Neural progenitor cell (in vitro differentiated cells): ENCODE measurements at regions not wholly inside any gene's neighbourhood (a gene's known extent, or its start where the extent isn't known, plus 50 kb on each side); places are given as distances from the start of the nearest gene placed in this dataset.

Experiments used
- DNase-seq: peaks from one replicate; pipeline ENCODE4 v3.0.0-alpha.2; 2016; ENCODE audit warnings: low spot score
- H2AFZ ChIP-seq: fragments of 200-600 bp; sonication (generic); replicated peaks from 2 replicates; pipeline ENCODE4 v1.6.1; 2016; ENCODE audit warnings: antibody characterized with exemption
- H3F3A ChIP-seq: fragments of 200-600 bp; sonication (generic); 2 replicates; pipeline ENCODE4 v1.6.1; 2016; ENCODE audit warnings: antibody characterized with exemption, low read depth
- H3K27ac ChIP-seq: fragments of 200-600 bp; sonication (generic); 2 replicates; pipeline ENCODE4 v1.5.1; 2016; ENCODE audit warnings: mild to moderate bottlenecking
- H3K27me3 ChIP-seq: fragments of 200-600 bp; sonication (generic); 2 replicates; pipeline ENCODE4 v1.6.1; 2016; ENCODE audit warnings: mild to moderate bottlenecking, moderate library complexity
- H3K36me3 ChIP-seq: fragments of 200-600 bp; sonication (generic); 2 replicates; pipeline ENCODE4 v1.5.1; 2016
- H3K4me1 ChIP-seq: fragments of 200-600 bp; sonication (generic); 2 replicates; pipeline ENCODE4 v1.6.1; 2016; ENCODE audit warnings: mixed run types
- H3K4me2 ChIP-seq: fragments of 200-600 bp; sonication (generic); 2 replicates; pipeline ENCODE4 v1.6.1; 2016
- H3K4me3 ChIP-seq: fragments of 200-600 bp; sonication (generic); 2 replicates; pipeline ENCODE4 v1.5.1; 2016
- H3K79me2 ChIP-seq: fragments of 200-600 bp; sonication (generic); 2 replicates; pipeline ENCODE4 v1.6.1; 2016; ENCODE audit warnings: low read depth
- H3K9ac ChIP-seq: fragments of 200-600 bp; sonication (generic); 2 replicates; pipeline ENCODE4 v1.6.1; 2016
- H3K9me3 ChIP-seq: fragments of 200-600 bp; sonication (generic); 2 replicates; pipeline ENCODE4 v1.5.1; 2016; ENCODE audit warnings: low read depth
- H4K20me1 ChIP-seq: fragments of 200-600 bp; sonication (generic); 2 replicates; pipeline ENCODE4 v1.6.1; 2016; ENCODE audit warnings: low read depth
- H3K27ac Mint-ChIP-seq: 3 replicates; pipeline ENCODE4 v1.8.0; 2021; ENCODE audit warnings: mixed read lengths
- H3K27me3 Mint-ChIP-seq: 2 replicates; pipeline ENCODE4 v1.8.0; 2022; ENCODE audit warnings: low read depth, mild to moderate bottlenecking, inconsistent platforms, moderate library complexity, mixed read lengths; ENCODE audit not compliant: insufficient read depth
- H3K36me3 Mint-ChIP-seq: 3 replicates; pipeline ENCODE4 v1.8.0; 2021; ENCODE audit warnings: mixed read lengths
- H3K4me1 Mint-ChIP-seq: 3 replicates; pipeline ENCODE4 v1.8.0; 2021; ENCODE audit warnings: mixed read lengths
- H3K4me3 Mint-ChIP-seq: 3 replicates; pipeline ENCODE4 v1.8.0; 2021; ENCODE audit warnings: mild to moderate bottlenecking, moderate library complexity, mixed read lengths
- H3K9me3 Mint-ChIP-seq: 3 replicates; pipeline ENCODE4 v1.8.0; 2020; ENCODE audit warnings: mixed read lengths
- CTCF ChIP-seq: fragments of 200-600 bp; sonication (generic); IDR thresholded peaks from 2 replicates; pipeline ENCODE4 v1.5.1; 2017; ENCODE audit warnings: antibody characterized with exemption, mild to moderate bottlenecking
- EZH2 ChIP-seq: fragments of 200-600 bp; sonication (generic); IDR thresholded peaks from 2 replicates; pipeline ENCODE4 v1.6.1; 2017; ENCODE audit warnings: antibody characterized with exemption, mild to moderate bottlenecking, moderate library complexity
- EZH2phosphoT487 ChIP-seq: fragments of 200-600 bp; sonication (generic); IDR thresholded peaks from 2 replicates; pipeline ENCODE4 v1.6.1; 2017; ENCODE audit warnings: antibody characterized with exemption

DNA sequence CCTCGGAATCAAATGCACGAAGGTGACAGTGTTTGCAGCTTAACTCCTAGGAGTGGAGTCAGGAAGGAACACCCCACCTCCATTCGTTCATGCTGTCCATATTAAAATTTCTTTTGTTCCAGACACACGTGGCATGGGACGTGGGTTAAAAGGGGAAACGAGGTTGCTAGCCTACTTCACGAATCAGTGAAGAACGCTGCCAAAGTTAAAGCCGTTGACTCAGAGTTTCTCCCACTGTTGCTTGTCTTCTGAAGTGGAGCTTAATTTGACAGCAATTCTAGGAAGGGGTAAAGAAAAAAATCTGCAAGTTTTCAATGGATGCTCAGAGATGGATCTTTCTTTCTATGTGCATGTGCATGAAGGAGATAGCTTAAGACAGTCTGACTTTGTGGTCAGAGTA is 499.1 kb downstream of the CD83 start:
- Mint-ChIP-seq H3K27me3 (peaks cover 8% of the 10 kb centered on the region), H3K36me3 (peaks cover 8% of the 10 kb centered on the region), H3K4me1 (peaks cover 42% of the 10 kb centered on the region), H3K9me3 (peaks cover 19% of the 10 kb centered on the region), H3K27ac (no peak overlapping the region), H3K4me3 (no peak overlapping the region)
- H3K9me3 ChIP-seq = no peaks in the 10 kb centered on the region
- no peak for DNase-seq
- no peaks in the 10 kb centered on the region for H3K27me3 ChIP-seq
- no peaks in the 10 kb centered on the region for H3F3A ChIP-seq
- H3K4me1 ChIP-seq = peaks cover 13% of the 10 kb centered on the region
- no peak overlapping the region for H2AFZ ChIP-seq
- no peaks in the 10 kb centered on the region for H3K79me2 ChIP-seq
- H4K20me1 ChIP-seq = no peaks in the 10 kb centered on the region
- no peak overlapping the region for H3K4me3 ChIP-seq
- TF ChIP-seq EZH2 = no peak
- TF ChIP-seq CTCF = no peak
- TF ChIP-seq EZH2phosphoT487 = no peak
- H3K9ac ChIP-seq = no peak overlapping the region
- no peak overlapping the region for H3K27ac ChIP-seq
- no peak overlapping the region for H3K4me2 ChIP-seq
- no peaks in the 10 kb centered on the region for H3K36me3 ChIP-seq

GRCh38 chr6:14618759-14619418 is 501.3 kb downstream of the CD83 start:
- Histone ChIP-seq H3K9ac (no peak overlapping the region), H4K20me1 (no peaks in the 10 kb centered on the region), H3K27me3 (no peaks in the 10 kb centered on the region), H3K36me3 (no peaks in the 10 kb centered on the region), H3K4me2 (no peak overlapping the region), H3F3A (no peaks in the 10 kb centered on the region), H3K79me2 (no peaks in the 10 kb centered on the region), H3K27ac (no peak overlapping the region), H3K9me3 (no peaks in the 10 kb centered on the region), H3K4me3 (no peak overlapping the region), H3K4me1 (peaks cover 22% of the 10 kb centered on the region), H2AFZ (no peak overlapping the region)
- Mint-ChIP-seq H3K27me3 (peaks cover 15% of the 10 kb centered on the region), H3K27ac (no peak overlapping the region), H3K36me3 (peaks cover 8% of the 10 kb centered on the region), H3K4me3 (no peak overlapping the region), H3K4me1 (peaks cover 57% of the 10 kb centered on the region), H3K9me3 (peaks cover 17% of the 10 kb centered on the region)
- no peak for DNase-seq
- TF ChIP-seq EZH2phosphoT487 = no peak
- no peak for TF ChIP-seq EZH2

DNA sequence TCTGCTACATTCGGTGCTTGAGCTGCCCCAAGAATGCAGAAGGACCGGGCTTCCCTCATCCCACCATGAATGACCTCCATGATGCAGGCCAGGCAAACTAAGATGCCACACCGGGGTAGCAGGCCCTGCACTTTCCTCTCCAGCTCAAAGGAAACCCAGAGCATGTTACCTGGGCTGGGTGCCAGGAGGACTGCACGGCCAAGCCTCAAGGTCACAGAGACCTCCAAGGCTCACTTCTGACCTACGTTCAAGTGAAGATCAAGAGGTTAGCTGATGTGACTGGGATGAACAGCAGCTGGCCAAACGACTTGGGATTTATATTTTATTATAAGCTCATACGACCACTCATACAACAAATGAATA is 501.8 kb downstream of the CD83 start:
- DNase-seq = no peak
- Histone ChIP-seq H3K79me2 (no peaks in the 10 kb centered on the region), H3K4me2 (no peak overlapping the region), H3K9me3 (no peaks in the 10 kb centered on the region), H3K27me3 (no peaks in the 10 kb centered on the region), H3K36me3 (no peaks in the 10 kb centered on the region), H3K27ac (no peak overlapping the region), H2AFZ (no peak overlapping the region), H4K20me1 (no peaks in the 10 kb centered on the region), H3K4me3 (no peak overlapping the region), H3K9ac (no peak overlapping the region), H3F3A (no peaks in the 10 kb centered on the region), H3K4me1 (peaks cover 22% of the 10 kb centered on the region)
- Mint-ChIP-seq H3K27ac (no peak overlapping the region), H3K36me3 (peaks cover 8% of the 10 kb centered on the region), H3K4me1 (peaks cover 60% of the 10 kb centered on the region), H3K9me3 (peaks cover 17% of the 10 kb centered on the region), H3K27me3 (peaks cover 19% of the 10 kb centered on the region), H3K4me3 (no peak overlapping the region)
- TF ChIP-seq EZH2phosphoT487 = no peak

DNA sequence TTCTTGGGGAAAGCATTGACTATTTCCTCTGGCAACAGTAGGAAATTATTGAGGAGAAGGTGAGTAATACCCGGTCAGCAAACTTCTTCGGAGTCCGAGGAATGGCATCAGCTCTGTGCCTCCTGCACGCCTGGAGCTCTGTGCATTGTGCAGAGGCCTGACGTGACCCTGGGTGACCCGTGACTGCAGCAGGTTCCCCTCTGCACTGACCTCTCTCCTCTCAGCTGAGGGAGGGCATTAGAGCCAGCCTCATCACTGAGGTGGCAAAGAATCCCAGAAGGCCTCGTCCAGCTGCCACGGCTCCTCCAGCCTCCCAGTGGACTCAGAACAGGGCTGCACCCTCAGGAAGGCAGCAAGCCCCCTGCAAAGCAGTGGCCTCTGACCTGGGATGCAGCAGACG is 502.9 kb downstream of the CD83 start:
- Mint-ChIP-seq H3K4me3 (peak overlapping the region; percentile 14), H3K36me3 (peaks cover 4% of the 10 kb centered on the region), H3K4me1 (peaks cover 65% of the 10 kb centered on the region), H3K27me3 (peaks cover 19% of the 10 kb centered on the region), H3K9me3 (peaks cover 13% of the 10 kb centered on the region), H3K27ac (no peak overlapping the region)
- Histone ChIP-seq H3K36me3 (no peaks in the 10 kb centered on the region), H3K79me2 (no peaks in the 10 kb centered on the region), H3F3A (peaks cover 6% of the 10 kb centered on the region), H3K4me2 (peak overlapping the region; percentile 47), H3K27ac (no peak overlapping the region), H3K9ac (no peak overlapping the region), H4K20me1 (no peaks in the 10 kb centered on the region), H3K4me1 (peaks cover 28% of the 10 kb centered on the region), H3K9me3 (no peaks in the 10 kb centered on the region), H3K27me3 (no peaks in the 10 kb centered on the region), H3K4me3 (no peak overlapping the region), H2AFZ (no peak overlapping the region)
- TF ChIP-seq EZH2 (no peak), CTCF (no peak), EZH2phosphoT487 (no peak)
- peak; percentile 55 for DNase-seq
